Tongue (tissue), 1 donor: ENCODE measurements at regions not wholly inside any gene's neighbourhood (a gene's known extent, or its start where the extent isn't known, plus 50 kb on each side); places are given as distances from the start of the nearest gene placed in this dataset.

Experiments
- DNase-seq: peaks from one replicate; pipeline ENCODE4 v3.0.0-alpha.2; 2015

GRCh38 chr5:159702826-159703225 is 213.5 kb upstream of the ADRA1B start:
- DNase-seq, result no peak

- DNase-seq, result no peak
These were observed 212.1 kb upstream of the ADRA1B start for GRCh38 chr5:159704160-159704559.

GRCh38 chr5:159705948-159706347 is 210.3 kb upstream of the ADRA1B start:
- DNase-seq, result no peak

GRCh38 chr5:159708090-159708489 is 208.2 kb upstream of the ADRA1B start:
- DNase-seq, result no peak

GRCh38 chr5:159712672-159713071 is 203.6 kb upstream of the ADRA1B start:
- DNase-seq, result no peak

GRCh38 chr5:159713254-159713653 is 203.0 kb upstream of the ADRA1B start:
- no peak for DNase-seq

GRCh38 chr5:159713773-159714172 is 202.5 kb upstream of the ADRA1B start:
- no peak for DNase-seq

GRCh38 chr5:159725475-159725874 is 190.8 kb upstream of the ADRA1B start:
- no peak for DNase-seq

GRCh38 chr5:159727167-159727566 is 189.1 kb upstream of the ADRA1B start:
- DNase-seq, result no peak

GRCh38 chr5:159730285-159730684 is 186.0 kb upstream of the ADRA1B start:
- DNase-seq, result no peak

- no peak for DNase-seq
These were observed 184.1 kb upstream of the ADRA1B start for GRCh38 chr5:159732220-159732619.

- DNase-seq, result no peak
These were observed 181.9 kb upstream of the ADRA1B start for GRCh38 chr5:159734366-159734765.

- DNase-seq, result no peak
These were observed 181.2 kb upstream of the ADRA1B start for GRCh38 chr5:159735036-159735435.

GRCh38 chr5:159735749-159736660 is 180.3 kb upstream of the ADRA1B start:
- no peak for DNase-seq

- DNase-seq, result no peak
These were observed 179.4 kb upstream of the ADRA1B start for GRCh38 chr5:159736844-159737243.

- no peak for DNase-seq
These were observed 179.0 kb upstream of the ADRA1B start for GRCh38 chr5:159737263-159737662.

- no peak for DNase-seq
These were observed 174.4 kb upstream of the ADRA1B start for GRCh38 chr5:159741829-159742322.

- DNase-seq, result no peak
These were observed 173.0 kb upstream of the ADRA1B start for GRCh38 chr5:159743234-159743633.

- no peak for DNase-seq
These were observed 169.6 kb upstream of the ADRA1B start for GRCh38 chr5:159746707-159747106.

- DNase-seq, result no peak
These were observed 167.1 kb upstream of the ADRA1B start for GRCh38 chr5:159749146-159749545.

GRCh38 chr5:159750226-159750625 is 166.1 kb upstream of the ADRA1B start:
- no peak for DNase-seq

GRCh38 chr5:159751459-159751858 is 164.8 kb upstream of the ADRA1B start:
- no peak for DNase-seq

GRCh38 chr5:159752622-159753275 is 163.5 kb upstream of the ADRA1B start:
- no peak for DNase-seq

GRCh38 chr5:159758189-159758588 is 158.1 kb upstream of the ADRA1B start:
- DNase-seq, result no peak
